Duodenal mucosa (tissue), 2 donors: ENCODE measurements at regions not wholly inside any gene's neighbourhood (a gene's known extent, or its start where the extent isn't known, plus 50 kb on each side); places are given as distances from the start of the nearest gene placed in this dataset.

ENCODE experiments used
- H3K27ac ChIP-seq: one replicate; pipeline ENCODE4 v1.7.0; 2013; ENCODE audit warnings: low read depth, low read length
- H3K27me3 ChIP-seq, 2 donors: one replicate each; pipeline ENCODE4 v1.7.0; 2013; ENCODE audit warnings: low read length in 2 of 2, control low read depth in 1 of 2; ENCODE audit not compliant: insufficient read depth in 2 of 2, control insufficient read depth in 1 of 2
- H3K36me3 ChIP-seq, 2 donors: one replicate each; pipeline ENCODE4 v1.7.0; 2013; ENCODE audit warnings: low read length in 2 of 2, control low read depth in 1 of 2; ENCODE audit not compliant: insufficient read depth in 2 of 2, control insufficient read depth in 1 of 2
- H3K4me1 ChIP-seq, 2 donors: one replicate each; pipeline ENCODE4 v1.7.0; 2013; ENCODE audit warnings: low read length in 2 of 2, control low read depth in 1 of 2; ENCODE audit not compliant: insufficient read depth in 2 of 2, control insufficient read depth in 1 of 2
- H3K4me3 ChIP-seq, 2 donors: one replicate each; pipeline ENCODE4 v1.7.0; 2013; ENCODE audit warnings: low read length in 2 of 2, low read depth in 1 of 2
- H3K9ac ChIP-seq, 2 donors: one replicate each; pipeline ENCODE4 v1.7.0; 2013; ENCODE audit warnings: low read length in 2 of 2, low read depth in 1 of 2
- H3K9me3 ChIP-seq, 2 donors: one replicate each; pipeline ENCODE4 v1.7.0; 2013; ENCODE audit warnings: low read length in 2 of 2, control low read depth in 1 of 2; ENCODE audit not compliant: control insufficient read depth in 1 of 2

GRCh38 chr11:115884800-115885534, 380.8 kb upstream of the CADM1 start:
- no peaks in the 10 kb centered on the region for H3K4me1 ChIP-seq
- H3K27me3 ChIP-seq, result no peaks in the 10 kb centered on the region
- H3K36me3 ChIP-seq, result no peaks in the 10 kb centered on the region
- H3K4me3 ChIP-seq, result no peak overlapping the region
- no peak overlapping the region for H3K27ac ChIP-seq
- H3K9me3 ChIP-seq, result no peaks in the 10 kb centered on the region
- no peak overlapping the region for H3K9ac ChIP-seq

- no peak overlapping the region for H3K4me3 ChIP-seq
- H3K27me3 ChIP-seq, result no peaks in the 10 kb centered on the region
- no peak overlapping the region for H3K27ac ChIP-seq
- no peaks in the 10 kb centered on the region for H3K4me1 ChIP-seq
- H3K9me3 ChIP-seq, result no peaks in the 10 kb centered on the region
- no peak overlapping the region for H3K9ac ChIP-seq
- H3K36me3 ChIP-seq, result no peaks in the 10 kb centered on the region
These were observed 370.6 kb upstream of the CADM1 start for GRCh38 chr11:115874843-115875242.

- Histone ChIP-seq H3K9me3 (no peaks in the 10 kb centered on the region), H3K36me3 (no peaks in the 10 kb centered on the region), H3K4me3 (no peak overlapping the region), H3K9ac (no peak overlapping the region), H3K27me3 (no peaks in the 10 kb centered on the region), H3K27ac (no peak overlapping the region), H3K4me1 (no peaks in the 10 kb centered on the region)
These were observed 369.6 kb upstream of the CADM1 start for GRCh38 chr11:115873813-115874212.

- no peaks in the 10 kb centered on the region for H3K27me3 ChIP-seq
- no peaks in the 10 kb centered on the region for H3K36me3 ChIP-seq
- H3K4me1 ChIP-seq, result no peaks in the 10 kb centered on the region
- no peak overlapping the region for H3K4me3 ChIP-seq
- no peaks in the 10 kb centered on the region for H3K9me3 ChIP-seq
- H3K27ac ChIP-seq, result no peak overlapping the region
- H3K9ac ChIP-seq, result no peak overlapping the region
These were observed 368.2 kb upstream of the CADM1 start for GRCh38 chr11:115872416-115872815.

GRCh38 chr11:115871161-115871760, 367.0 kb upstream of the CADM1 start:
- H3K4me1 ChIP-seq, result no peaks in the 10 kb centered on the region
- no peaks in the 10 kb centered on the region for H3K36me3 ChIP-seq
- no peak overlapping the region for H3K9ac ChIP-seq

GRCh38 chr11:115869780-115870431, 365.7 kb upstream of the CADM1 start:
- Histone ChIP-seq H3K27ac (no peak overlapping the region), H3K9ac (no peak overlapping the region), H3K9me3 (no peaks in the 10 kb centered on the region), H3K27me3 (no peaks in the 10 kb centered on the region), H3K4me3 (no peak overlapping the region), H3K4me1 (no peaks in the 10 kb centered on the region), H3K36me3 (no peaks in the 10 kb centered on the region)

More at GRCh38 chr11:115871161-115871760, 367.0 kb upstream of the CADM1 start:
- Histone ChIP-seq H3K27ac (no peak overlapping the region), H3K9me3 (no peaks in the 10 kb centered on the region), H3K27me3 (no peaks in the 10 kb centered on the region), H3K4me3 (no peak overlapping the region)

GRCh38 chr11:115869131-115869530, 364.9 kb upstream of the CADM1 start:
- H3K9ac ChIP-seq, result no peak overlapping the region
- no peaks in the 10 kb centered on the region for H3K27me3 ChIP-seq
- H3K4me1 ChIP-seq, result no peaks in the 10 kb centered on the region
- H3K27ac ChIP-seq, result no peak overlapping the region
- no peaks in the 10 kb centered on the region for H3K36me3 ChIP-seq
- no peak overlapping the region for H3K4me3 ChIP-seq
- no peaks in the 10 kb centered on the region for H3K9me3 ChIP-seq

GRCh38 chr11:115860246-115860645, 356.0 kb upstream of the CADM1 start:
- Histone ChIP-seq H3K9me3 (peaks cover 0 to 5% of the 10 kb centered on the region in 2 donors), H3K36me3 (no peaks in the 10 kb centered on the region), H3K27ac (no peak overlapping the region), H3K4me3 (no peak overlapping the region), H3K27me3 (no peaks in the 10 kb centered on the region), H3K4me1 (no peaks in the 10 kb centered on the region), H3K9ac (no peak overlapping the region)

GRCh38 chr11:115848611-115849010, 344.4 kb upstream of the CADM1 start:
- no peaks in the 10 kb centered on the region for H3K27me3 ChIP-seq
- H3K27ac ChIP-seq, result no peak overlapping the region
- H3K9ac ChIP-seq, result no peak overlapping the region
- no peak overlapping the region for H3K4me3 ChIP-seq
- H3K36me3 ChIP-seq, result no peaks in the 10 kb centered on the region
- peaks cover 10 to 16% of the 10 kb centered on the region in 2 donors for H3K4me1 ChIP-seq
- H3K9me3 ChIP-seq, result no peaks in the 10 kb centered on the region

- Histone ChIP-seq H3K9me3 (no peaks in the 10 kb centered on the region), H3K4me3 (no peak overlapping the region), H3K36me3 (no peaks in the 10 kb centered on the region), H3K9ac (no peak overlapping the region), H3K27me3 (no peaks in the 10 kb centered on the region), H3K4me1 (peaks cover 14 to 21% of the 10 kb centered on the region in 2 donors), H3K27ac (no peak overlapping the region)
These were observed 343.9 kb upstream of the CADM1 start for GRCh38 chr11:115848080-115848479.
